ENCODE measurements at regions not wholly inside any gene's neighbourhood (a gene's known extent, or its start where the extent isn't known, plus 50 kb on each side); places are given as distances from the start of the nearest gene placed in this dataset.

GRCh38 chr17:70318051-70318450 lies 148.7 kb downstream of the KCNJ2 start:
- H3K27me3 ChIP-seq (ENCODE audit: insufficient read depth, poor library complexity, severe bottlenecking) = no peaks in the 10 kb centered on the region
- TF ChIP-seq SPI1 (IDR thresholded peaks at IDR 0.05; ENCODE audit: borderline replicate concordance, low read depth) (no peak), POLR2AphosphoS5 (IDR thresholded peaks at IDR 0.05; ENCODE audit: low read depth) (no peak), REST (IDR thresholded peaks at IDR 0.05; ENCODE audit: insufficient replicate concordance, low read depth) (no peak), CTCF (IDR thresholded peaks at IDR 0.05; ENCODE audit: insufficient read depth, low read length) (no peak), GABPA (IDR thresholded peaks at IDR 0.05; ENCODE audit: low read depth) (no peak)
- no peak for DNase-seq (ENCODE audit: low read depth in 1 of 2, low spot score in 1 of 2)
- no peak overlapping the region for H3K27ac ChIP-seq (replicated peaks)
- H3K4me3 ChIP-seq (replicated peaks; ENCODE audit: insufficient read depth, low read length) = no peak overlapping the region

- H3K27me3 ChIP-seq (ENCODE audit: insufficient read depth, poor library complexity, severe bottlenecking) = no peaks in the 10 kb centered on the region
- H3K4me3 ChIP-seq (replicated peaks; ENCODE audit: insufficient read depth, low read length) = no peak overlapping the region
- no peak for TF ChIP-seq CTCF (IDR thresholded peaks at IDR 0.05; ENCODE audit: insufficient read depth, low read length)
- no peak for TF ChIP-seq POLR2AphosphoS5 (IDR thresholded peaks at IDR 0.05; ENCODE audit: low read depth)
- no peak for TF ChIP-seq GABPA (IDR thresholded peaks at IDR 0.05; ENCODE audit: low read depth)
- no peak for TF ChIP-seq REST (IDR thresholded peaks at IDR 0.05; ENCODE audit: insufficient replicate concordance, low read depth)
- TF ChIP-seq SPI1 (IDR thresholded peaks at IDR 0.05; ENCODE audit: borderline replicate concordance, low read depth) = no peak
- DNase-seq (ENCODE audit: low read depth in 1 of 2, low spot score in 1 of 2) = no peak
- no peak overlapping the region for H3K27ac ChIP-seq (replicated peaks)
Observed at GRCh38 chr17:70319516-70319915, 150.2 kb downstream of the KCNJ2 start.

- no peak for TF ChIP-seq GABPA (IDR thresholded peaks at IDR 0.05; ENCODE audit: low read depth)
- TF ChIP-seq POLR2AphosphoS5 (IDR thresholded peaks at IDR 0.05; ENCODE audit: low read depth) = no peak
- no peak for TF ChIP-seq REST (IDR thresholded peaks at IDR 0.05; ENCODE audit: insufficient replicate concordance, low read depth)
- no peak for TF ChIP-seq CTCF (IDR thresholded peaks at IDR 0.05; ENCODE audit: insufficient read depth, low read length)
- no peak for TF ChIP-seq SPI1 (IDR thresholded peaks at IDR 0.05; ENCODE audit: borderline replicate concordance, low read depth)
- DNase-seq (ENCODE audit: low read depth in 1 of 2, low spot score in 1 of 2) = no peak
- Histone ChIP-seq H3K27ac (replicated peaks) (no peak overlapping the region), H3K27me3 (ENCODE audit: insufficient read depth, poor library complexity, severe bottlenecking) (no peaks in the 10 kb centered on the region), H3K4me3 (replicated peaks; ENCODE audit: insufficient read depth, low read length) (no peak overlapping the region)
Observed at GRCh38 chr17:70320673-70321345, 151.5 kb downstream of the KCNJ2 start.

All from HL-60 (cell line).